ENCODE measurements at regions not wholly inside any gene's neighbourhood (a gene's known extent, or its start where the extent isn't known, plus 50 kb on each side); places are given as distances from the start of the nearest gene placed in this dataset.
"Not testable (repeated sequence)": the region's sequence is repeated elsewhere in the genome, so short reads cannot be mapped to it uniquely, and the experiment has no call there.

DNA sequence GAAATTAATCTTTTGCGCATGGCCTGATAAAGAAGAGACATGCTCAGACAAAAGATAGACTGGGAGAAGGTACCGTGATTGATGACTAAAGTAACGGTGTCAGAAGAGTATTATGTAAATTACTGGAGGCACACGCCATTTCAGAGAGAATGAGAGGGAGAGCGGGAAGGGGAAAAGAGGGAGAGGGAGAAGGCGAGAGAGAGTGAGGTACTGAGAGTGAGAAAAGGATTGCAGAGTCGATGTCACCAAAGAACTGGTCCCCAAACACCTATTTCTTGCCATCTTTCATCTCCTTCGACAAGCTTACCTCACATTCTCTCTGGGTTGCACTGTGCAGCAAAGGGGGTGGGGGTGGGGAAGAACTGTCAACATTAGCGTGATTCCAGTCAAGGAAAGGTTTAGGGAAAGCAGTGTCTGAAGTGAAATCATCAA is 673.7 kb downstream of the BCL11A start:
- DNase-seq (ENCODE audit: low read depth in 2 of 2) = no peak

DNA sequence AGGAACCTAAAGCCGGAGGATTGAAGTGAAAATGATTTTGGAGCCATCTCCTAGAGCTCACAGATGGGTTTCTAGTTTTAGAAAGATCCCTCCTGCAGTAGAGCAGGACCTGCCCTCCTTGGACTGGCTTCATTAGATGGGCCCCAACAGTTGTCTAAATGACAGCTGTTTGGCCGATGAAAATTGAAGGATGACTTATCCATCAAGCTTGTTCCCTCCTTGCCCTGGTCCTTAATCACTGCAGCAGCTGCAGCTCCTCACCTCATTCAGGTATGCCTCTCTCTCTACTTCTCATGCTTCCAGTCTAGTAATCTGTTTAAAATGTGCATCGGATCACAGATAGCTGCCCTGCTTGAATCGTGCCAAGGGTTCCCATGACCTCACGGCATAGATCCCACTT is 677.6 kb downstream of the BCL11A start:
- DNase-seq (ENCODE audit: low read depth in 2 of 2) = no peak

DNA sequence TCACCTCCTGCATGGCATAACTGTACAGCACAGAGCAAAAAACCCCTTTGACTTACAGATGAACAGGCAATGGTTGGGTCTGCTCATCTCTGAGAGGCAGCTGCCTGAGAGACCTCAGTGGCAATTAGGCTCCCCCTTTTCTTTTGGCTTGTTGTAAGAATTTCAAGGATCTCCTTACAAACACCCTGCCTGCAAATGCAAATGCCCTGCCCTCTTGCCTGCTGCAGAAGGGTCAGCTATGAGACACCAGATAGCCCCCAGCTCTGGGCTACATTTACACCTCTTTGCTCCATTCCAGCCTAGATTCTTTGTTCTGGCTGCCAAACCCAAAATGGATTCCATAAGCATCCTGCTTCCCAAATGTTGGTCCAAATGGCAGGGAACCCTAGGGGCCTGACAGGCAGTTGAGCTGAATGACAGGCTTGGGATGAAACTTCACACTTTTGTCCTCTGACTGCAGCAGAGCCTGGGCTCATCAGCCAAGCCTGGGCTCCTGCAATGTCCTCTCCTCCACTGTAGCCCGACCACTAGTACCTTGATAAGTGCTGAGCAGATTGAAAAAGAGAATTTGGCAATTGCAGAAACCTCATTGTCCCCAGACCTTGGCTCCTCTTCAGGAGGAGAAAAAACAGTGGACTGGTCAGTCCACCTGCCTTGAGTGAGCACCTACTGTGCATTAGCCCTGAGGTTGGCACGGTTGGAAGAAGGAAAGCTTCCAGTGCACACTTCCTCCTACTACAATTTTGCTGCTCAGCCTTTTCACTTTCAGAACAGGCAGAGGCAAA is 678.3 kb downstream of the BCL11A start:
- no peak for DNase-seq (ENCODE audit: low read depth in 2 of 2)

DNA sequence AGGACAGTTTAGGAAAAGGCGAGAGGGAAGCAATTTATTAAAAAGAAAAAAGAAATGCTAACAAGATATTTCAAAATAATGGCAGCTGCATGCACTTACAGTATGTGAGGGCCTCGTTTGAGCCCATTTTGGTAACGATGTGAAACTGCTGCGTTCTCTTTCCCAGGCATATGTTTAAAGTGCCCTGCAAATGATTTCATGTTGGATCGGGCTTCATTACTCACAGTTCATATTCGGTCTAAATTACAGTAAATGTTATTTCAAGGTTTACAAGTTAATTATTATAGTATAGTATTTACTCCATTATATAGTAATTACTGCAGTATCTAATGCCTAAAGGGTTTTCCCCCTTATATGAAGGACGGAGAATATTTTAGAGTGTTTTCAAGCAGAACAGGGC is 679.1 kb downstream of the BCL11A start:
- DNase-seq (ENCODE audit: low read depth in 2 of 2) = no peak

DNA sequence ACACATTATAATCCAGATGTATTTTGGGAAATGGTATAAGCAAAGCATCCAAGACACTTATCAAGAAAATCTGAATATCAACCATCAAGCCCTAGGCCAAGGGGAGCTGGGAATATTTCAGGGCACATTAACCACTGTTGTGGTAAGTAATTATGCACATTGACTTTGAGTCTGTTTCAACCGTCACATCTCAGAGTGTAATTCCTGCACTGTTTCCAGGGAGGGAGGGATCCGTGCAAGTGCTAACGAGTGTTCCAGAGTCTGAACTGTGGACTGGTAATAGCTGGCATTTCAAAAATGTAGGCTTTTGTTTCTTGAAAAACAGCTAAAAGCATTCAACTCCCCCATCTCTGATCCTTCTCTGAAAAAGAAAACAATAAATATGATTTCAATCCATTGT is 681.6 kb downstream of the BCL11A start:
- no peak for DNase-seq (ENCODE audit: low read depth in 2 of 2)

DNA sequence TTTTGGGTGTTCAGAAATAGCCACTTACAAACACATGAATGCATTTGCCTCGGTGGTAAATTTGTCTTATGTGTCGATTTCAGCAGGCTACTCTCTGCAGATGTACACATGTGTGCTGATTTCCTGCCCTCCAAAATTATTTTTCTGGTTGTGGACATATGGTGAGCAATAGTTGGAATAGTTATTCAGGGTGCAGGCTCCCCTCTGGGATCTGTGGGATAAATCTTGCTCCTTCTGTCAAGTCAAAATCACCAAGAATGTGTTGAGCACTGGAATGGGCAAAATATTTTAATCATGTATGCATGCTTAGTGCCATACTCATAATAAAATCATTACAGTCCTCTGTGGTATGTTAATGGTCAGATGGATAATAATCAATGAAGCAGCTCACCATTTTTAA is 684.5 kb downstream of the BCL11A start:
- DNase-seq (ENCODE audit: low read depth in 2 of 2) = no peak

DNA sequence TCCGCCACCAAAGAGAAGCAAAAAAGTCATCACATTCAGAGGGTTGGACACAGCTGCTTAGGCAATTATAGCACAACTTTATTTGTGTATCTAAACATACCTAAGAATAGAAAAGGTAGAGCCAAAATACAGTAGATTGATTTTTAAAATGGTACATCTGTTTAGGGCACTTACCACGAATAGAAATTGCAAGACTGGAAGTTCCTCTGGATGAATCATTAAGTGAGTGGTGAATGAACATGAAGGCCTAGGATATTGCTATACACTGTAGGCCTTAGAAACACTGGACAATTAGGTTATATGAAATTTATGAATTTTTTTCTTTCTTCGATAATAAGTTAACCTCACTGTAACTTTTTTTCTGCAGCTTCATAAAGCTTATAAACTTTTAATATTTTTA is 687.0 kb downstream of the BCL11A start:
- no peak for DNase-seq (ENCODE audit: low read depth in 2 of 2)

DNA sequence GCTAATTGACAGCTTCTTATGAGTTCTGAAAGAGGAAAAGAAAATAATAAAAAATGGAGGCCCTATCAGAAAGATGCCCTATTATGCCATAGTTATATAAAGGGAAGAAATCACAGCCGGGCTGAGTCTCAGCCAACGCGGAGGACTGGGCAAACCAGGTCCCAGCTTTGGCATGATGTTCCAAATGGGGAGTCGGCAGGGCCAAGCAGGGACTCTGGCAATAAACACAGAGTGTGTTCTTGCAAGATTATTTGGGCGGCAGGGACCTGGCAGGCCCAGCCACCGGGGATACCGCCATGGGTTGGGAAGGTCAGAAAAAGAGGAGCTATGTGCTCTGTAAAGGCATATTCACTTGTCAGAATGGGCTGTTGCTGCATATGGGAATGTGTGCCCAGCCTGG is 694.9 kb downstream of the BCL11A start:
- DNase-seq (ENCODE audit: low read depth in 2 of 2) = no peak

DNA sequence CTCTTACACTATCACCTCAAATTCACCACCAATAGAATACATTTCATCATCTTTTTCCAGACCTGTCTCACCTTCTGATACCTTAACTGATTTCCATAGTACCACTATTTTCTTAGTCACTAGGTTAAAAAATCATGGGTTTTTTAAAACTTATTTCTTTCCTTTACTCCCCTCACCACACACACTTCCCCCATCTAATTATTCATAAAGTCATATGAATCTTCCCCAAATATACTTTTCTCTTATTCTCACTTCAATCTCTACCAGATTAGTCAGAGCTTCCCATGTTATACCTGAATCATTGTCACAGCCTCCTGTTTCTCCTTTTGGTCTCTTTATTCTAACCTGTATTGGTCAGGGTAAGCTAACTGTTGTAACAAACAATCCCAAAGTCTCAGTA is 696.3 kb downstream of the BCL11A start:
- DNase-seq (ENCODE audit: low read depth in 2 of 2) = no peak

DNA sequence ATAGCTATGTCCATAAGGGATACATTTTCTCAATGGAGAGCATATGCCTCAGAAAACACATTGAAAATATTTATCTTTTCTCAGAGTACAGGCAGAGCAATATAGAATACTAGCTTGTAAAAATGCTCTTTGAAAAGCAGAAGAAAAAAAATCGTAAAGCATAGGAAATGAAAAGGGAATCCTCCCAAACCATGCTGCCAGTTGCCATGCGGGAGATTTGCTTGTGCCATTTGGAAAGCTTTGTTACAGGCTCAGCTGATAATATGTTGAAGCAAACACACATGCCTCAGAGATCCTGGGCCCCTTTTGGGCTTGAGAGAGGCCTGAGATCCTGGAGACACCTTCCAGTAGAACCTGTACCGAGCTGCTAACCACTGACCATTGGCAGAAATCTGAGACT is 697.1 kb downstream of the BCL11A start:
- DNase-seq (ENCODE audit: low read depth in 2 of 2) = no peak

DNA sequence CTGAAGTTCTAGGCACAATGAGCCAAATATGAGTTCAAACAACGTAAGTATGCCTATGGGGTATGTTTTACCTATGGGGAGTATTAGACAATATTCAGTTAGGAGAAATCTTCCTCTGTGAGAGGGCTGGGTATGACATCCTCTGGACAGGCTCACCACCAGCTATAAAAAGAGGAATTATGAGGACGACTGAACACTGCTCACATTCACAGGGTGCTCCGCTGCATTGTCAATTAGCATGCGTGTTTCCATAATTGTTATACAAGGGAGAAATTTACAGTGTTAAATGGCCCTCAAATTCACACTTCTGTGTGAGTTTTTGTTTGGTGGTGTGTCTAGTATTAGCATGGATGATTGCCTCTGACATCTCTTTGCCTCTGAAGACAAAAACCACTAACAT is 700.4 kb downstream of the BCL11A start:
- no peak for DNase-seq (ENCODE audit: low read depth in 2 of 2)

DNA sequence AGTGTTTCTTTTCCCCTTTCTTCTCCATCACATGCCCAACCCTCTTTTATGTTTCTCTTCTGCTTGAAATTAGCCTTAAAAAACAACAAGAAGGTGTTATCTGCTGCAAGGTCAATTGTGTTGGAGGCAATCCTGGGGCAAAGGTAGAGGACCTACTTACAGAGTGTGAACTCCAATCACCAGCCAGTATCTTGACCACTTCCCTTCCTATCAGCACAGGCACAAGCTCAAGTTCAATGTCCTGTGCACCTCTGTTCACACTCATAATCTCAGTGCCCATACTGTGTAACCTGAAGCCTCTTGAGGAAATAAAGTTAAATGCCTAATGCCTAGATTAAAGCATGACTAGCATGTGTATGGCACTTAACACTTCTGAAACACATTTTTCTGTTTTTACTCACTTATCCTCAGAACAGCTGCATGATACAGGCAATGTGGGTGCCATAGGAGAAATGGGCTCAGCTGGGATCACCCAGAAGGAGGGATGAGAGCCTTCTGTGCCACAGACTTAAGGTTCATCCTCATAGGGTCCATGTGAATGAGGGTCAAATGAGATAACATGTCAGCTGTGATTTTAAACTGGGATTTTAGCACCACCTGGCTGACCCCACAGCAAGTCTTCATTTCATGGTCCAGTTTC is 701.5 kb downstream of the BCL11A start:
- no peak for DNase-seq (ENCODE audit: low read depth in 2 of 2)

DNA sequence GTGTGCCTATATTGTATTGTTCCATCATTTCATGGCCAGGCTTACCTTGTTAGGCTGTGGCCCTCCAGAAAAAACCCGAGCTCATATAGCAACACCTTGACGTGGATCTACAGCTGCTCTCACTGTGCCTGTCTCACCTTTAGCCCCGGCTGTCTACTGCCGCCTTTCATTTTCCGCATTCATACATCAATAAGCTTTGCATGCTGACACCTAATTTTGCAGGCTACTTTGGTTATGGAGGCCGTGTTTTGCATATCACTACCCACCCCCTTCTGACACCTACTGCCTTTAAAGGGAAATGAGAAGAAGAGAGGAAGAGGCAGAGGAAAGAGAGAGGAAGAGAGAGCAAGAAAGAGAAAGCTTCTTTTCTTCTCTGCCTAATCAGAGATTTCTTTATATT is 702.9 kb downstream of the BCL11A start:
- no peak for DNase-seq (ENCODE audit: low read depth in 2 of 2)

DNA sequence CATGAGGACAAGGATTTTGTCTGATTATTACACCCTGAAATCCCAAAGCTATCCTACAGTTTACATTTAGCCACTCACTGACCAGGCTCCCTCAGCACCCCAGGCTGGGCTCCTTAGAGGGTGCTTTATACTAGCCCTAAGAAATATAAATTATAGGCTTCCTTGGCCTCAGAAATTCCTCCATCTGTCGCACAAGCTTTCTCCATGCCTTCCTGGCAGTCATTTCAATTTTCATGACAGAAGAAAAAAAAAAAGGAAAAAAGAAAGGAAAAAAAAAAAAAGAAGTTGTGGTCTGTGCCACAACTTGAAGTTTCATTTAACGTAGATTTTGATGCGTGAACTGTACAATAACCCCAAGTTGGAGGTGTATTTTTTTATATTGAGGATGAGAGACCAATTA is 719.5 kb downstream of the BCL11A start:
- DNase-seq (ENCODE audit: low read depth in 2 of 2) = no peak

DNA sequence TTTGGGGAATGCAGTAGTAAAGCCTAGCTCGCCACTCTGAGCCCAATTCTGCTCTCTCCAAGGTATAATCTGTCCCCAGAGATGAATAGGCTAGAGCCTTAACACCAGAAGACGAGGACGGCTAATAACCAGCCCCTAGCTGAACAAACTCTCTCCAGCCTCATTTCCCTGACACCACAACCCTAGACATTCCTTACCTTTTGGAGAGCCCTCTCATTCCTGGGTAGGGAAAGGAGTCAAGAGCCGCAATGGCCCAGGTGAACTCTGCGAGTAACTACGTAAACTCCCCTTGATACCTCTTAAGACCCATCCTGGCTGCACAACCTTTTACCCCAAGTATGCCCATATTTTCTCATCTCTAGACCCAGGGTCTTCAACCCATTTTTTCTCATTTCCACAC is 722.9 kb downstream of the BCL11A start:
- no peak for DNase-seq (ENCODE audit: low read depth in 2 of 2)

DNA sequence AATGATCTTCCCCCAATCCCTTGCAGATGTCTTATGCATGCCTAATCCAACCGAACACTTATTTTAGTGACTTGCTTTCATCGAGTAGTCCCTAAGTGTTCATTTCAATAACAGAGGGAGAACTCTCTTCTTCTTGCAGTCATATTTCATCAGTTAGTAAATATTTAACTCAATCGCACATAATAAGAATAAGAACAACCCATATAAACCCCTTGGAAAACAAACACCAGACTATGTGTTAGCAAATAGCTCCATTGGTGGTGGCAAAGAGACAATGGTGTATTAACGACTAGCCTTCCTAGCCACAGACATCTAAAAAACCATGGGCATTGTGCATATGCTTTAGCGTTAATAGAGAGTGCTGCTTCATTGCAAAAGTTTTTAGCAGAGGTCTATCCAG is 725.8 kb downstream of the BCL11A start:
- DNase-seq (ENCODE audit: low read depth in 2 of 2) = no peak

DNA sequence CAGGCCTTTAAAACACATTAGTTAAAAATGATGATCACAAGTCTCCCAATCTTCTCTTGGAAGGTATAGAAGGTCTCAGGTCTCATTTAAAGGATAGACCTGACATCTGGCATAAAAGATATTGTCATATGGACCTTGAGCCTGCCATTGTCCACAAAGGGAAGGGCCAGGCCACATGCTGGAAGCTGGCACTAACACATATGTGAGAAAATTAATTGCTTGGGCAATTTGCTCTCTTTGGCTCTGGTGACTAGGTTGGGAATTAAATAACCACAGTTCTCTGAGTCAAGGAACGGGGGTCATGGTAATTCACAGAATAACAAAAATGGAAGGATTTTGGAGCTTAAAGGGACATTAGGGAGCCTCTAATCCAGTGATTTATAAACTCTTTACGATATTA is 727.3 kb downstream of the BCL11A start:
- DNase-seq (ENCODE audit: low read depth in 2 of 2) = no peak

DNA sequence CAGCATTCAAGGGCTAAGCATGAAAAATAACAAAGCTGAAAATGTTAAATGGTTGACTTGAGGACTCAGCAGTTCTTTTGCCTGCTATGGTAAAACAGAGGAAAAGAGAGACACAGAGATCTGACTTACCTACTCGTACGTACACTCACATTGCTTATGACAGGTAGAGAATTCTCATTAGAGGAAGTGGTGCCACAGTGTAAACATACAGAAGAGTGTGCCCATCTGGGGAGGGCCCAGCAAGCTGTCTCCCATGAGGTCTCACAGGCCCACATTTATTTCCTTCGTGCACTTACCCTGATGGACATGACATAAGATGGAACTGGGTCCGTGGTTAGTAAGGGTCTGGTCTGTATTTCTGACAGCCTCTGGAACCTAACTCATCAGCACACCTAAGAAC is 729.1 kb downstream of the BCL11A start:
- DNase-seq (ENCODE audit: low read depth in 2 of 2) = no peak

DNA sequence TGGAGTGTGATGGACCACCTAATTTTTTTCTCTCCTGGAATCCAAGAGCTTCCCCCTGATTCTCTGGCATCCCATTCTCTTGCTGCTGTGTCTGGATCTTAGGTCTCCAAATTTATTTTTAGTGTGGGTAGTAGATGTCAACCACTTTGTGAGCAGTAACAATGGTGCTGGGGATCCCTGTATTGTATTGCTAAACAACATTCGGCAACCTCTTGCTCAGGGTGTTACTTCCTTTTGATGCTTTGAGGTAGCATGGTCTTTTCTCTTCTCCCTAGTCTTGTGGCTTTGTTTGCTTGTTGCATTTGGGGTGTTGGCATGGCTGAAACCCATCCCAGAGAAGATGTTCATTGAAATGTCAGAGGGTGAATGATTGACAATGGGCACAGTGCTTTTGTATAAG is 737.4 kb downstream of the BCL11A start:
- no peak for DNase-seq (ENCODE audit: low read depth in 2 of 2)

DNA sequence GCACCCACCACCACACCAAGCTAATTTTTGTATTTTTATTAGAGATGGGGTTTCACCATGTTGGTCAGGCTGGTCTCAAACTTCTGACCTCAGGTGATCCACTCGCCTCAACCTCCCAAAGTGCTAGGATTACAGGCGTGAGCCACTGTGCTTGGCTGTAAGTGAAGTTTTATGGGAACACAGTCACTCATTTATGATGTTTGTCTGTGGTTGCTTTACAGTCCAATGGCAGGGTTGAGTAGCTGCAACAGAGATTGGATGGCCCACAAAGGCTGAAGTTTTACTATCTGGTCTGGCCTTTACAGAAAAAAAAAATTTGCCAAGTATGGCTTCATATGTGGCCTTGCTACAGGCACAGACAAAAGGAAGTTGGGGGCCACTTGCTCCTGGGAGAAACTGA is 743.2 kb downstream of the BCL11A start:
- DNase-seq (ENCODE audit: low read depth in 2 of 2) = not testable (repeated sequence)

DNA sequence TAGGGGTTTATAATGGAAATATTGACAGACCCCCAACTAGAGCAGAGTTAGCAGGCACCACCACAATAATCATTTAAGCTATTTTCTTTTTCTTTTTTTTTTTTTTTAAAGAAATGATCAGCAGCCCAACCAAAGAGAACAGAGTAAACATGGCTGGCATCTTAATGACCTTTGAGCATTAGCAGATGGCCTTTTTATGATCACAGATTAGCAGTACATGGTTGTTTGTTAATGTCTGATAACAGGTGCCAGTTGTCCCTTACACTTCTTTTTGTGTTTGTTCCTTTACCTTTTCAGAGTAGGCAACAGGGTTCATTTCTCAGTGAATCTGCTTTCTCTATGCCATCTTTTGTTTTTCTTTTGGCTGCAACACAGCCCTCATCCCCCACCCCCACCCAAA is 747.0 kb downstream of the BCL11A start:
- no peak for DNase-seq (ENCODE audit: low read depth in 2 of 2)

DNA sequence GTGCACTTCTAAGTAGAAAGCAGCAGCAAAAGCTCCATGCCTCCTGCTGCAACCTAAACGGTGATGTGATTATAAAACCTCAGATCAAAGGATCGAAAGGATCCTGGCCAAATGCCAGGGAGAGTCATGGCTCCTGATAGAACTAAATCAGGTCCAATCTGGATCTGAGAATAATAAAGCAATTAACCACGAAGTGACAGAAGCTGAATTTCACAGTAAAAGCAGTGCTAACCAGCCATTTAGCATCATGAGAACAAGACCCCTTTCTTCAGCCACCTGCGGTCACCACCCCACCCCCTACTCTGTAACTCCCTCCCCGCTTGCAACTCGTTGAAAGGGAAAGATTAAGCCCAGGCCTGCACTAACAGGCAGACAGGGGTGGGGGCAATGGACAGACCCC is 748.7 kb downstream of the BCL11A start:
- no peak for DNase-seq (ENCODE audit: low read depth in 2 of 2)

DNA sequence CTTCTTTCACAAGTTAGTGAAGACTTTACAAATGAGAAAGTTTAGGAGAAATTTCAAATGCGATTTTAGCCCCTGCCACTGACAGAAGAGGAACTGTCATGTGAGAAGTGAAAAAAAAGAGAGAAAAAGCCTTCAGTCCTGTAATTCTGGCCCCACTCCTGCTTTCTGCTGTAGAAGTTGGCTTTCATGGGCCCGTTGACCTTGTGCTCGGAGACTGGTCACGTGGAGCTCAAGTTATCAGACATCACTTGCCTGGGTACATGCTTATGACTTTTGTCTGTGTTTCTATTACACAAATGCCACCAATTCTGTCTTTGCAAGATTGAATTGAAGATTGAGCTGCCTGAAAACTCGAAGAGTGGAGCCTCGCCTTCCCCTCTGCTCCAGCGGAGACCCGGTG is 749.9 kb downstream of the BCL11A start:
- no peak for DNase-seq (ENCODE audit: low read depth in 2 of 2)

All from stimulated activated CD8-positive, alpha-beta memory T cell treated with anti-CD3 and anti-CD28 coated beads, Interleukin-15, amount 100 ng/mL, for 4 hours (primary cell).